GM18519 (cell line): ENCODE measurements at regions not wholly inside any gene's neighbourhood (a gene's known extent, or its start where the extent isn't known, plus 50 kb on each side); places are given as distances from the start of the nearest gene placed in this dataset.
"Not testable (repeated sequence)": the region's sequence is repeated elsewhere in the genome, so short reads cannot be mapped to it uniquely, and the experiment has no call there.

Experiments
- ATAC-seq: cut with Tn5 transposase; IDR thresholded peaks from one replicate; pipeline ENCODE4 v1.9.1; 2021; ENCODE audit warnings: mild to moderate bottlenecking, moderate library complexity; ENCODE audit not compliant: unreplicated experiment, low FRiP score

GRCh38 chr10:124324856-124325632 lies 93.7 kb downstream of the OAT start:
- ATAC-seq: no peak

- no peak for ATAC-seq
Measured at GRCh38 chr10:124324451-124324850, 94.3 kb downstream of the OAT start.

GRCh38 chr10:124323806-124324205 lies 94.9 kb downstream of the OAT start:
- no peak for ATAC-seq

GRCh38 chr10:124323111-124323725 lies 95.5 kb downstream of the OAT start:
- no peak for ATAC-seq

GRCh38 chr10:124322191-124322980 lies 96.3 kb downstream of the OAT start:
- ATAC-seq: no peak

DNA sequence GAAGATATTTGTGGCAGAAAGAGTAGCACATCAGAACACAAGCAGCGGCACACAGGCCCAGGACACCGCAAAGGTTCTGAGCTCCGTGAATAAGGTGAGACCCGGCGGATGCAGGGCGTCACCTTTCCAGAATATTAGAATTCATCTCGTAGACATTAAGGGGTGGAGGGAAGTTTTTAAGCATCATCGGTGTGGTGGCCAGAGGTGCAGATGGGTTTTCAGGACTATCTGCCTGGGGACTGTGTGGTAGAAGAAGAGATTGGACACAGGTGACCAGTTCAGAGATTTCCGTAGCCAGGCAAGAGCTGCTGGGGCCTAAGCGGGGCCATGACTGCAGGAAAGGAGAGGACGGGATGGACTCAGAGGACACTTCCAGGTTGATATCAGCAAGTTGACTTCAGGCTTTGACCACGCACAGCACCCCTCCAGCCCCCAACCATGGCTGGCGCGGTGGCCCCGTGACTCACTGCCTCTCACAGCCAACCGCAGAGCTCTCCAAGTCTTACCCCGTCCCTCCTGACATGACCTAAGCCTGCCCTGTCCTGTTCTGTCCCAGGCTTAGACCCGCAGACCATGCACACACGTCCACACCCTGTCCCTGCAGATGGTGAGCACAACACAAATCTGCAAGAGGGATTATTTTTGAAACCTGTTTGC lies 97.2 kb downstream of the OAT start:
- no peak for ATAC-seq

DNA sequence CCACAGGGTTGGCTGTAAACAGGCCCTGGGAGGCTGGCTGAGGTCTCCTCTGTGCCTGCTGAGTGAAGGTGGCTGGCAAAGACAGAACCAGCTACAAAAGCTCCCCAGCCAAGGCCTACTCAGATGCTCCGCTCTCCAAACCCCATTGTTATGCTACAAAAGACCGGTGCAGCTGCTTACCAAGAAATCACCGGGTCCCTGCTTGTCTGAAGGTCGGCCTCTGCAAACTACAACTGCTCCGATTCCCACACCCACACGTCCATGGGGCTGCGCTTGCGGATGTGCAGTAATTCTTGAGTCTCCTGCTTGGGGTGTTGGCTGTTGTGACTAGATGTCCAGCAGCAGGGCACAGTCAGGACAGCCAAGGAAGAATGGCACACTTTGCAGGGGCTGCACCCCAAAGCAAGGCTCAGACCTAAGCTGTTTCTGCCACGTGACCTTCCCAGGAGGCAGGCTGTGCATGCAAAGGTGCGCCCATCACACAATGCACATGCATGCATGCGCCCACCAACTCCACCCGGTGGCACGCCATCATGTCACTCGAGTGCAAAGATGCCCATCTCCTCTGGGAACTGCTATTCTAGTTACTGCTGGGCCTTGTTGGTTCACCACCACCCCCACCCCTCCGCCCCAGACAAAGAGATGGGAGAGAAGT lies 97.8 kb downstream of the OAT start:
- no peak for ATAC-seq

DNA sequence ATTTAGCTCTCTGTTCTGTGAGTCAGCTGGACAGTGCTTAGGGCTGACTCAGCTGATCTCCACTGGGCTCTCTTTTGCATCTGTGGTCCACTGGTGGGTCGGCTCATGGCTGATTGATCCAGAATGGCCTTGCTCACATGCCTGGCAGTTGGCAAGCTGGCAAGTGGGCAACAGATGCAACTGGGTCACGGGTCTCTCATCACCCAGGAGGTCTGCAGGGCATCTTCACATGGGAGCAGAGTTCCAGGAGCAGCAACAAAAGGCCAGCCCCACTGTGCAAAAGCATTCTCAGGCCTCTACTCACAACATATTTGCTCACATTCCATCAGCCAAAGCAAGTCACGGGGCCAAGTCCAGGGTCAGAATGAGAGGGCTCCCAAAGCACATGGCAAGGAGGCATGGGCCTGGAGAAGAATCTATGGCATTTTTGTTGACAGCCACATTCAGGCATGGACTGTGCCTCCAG lies 98.8 kb downstream of the OAT start:
- no peak for ATAC-seq

GRCh38 chr10:124319520-124319919 lies 99.2 kb downstream of the OAT start:
- not testable (repeated sequence) for ATAC-seq

- no peak for ATAC-seq
Measured at GRCh38 chr10:124318811-124319210, 99.9 kb downstream of the OAT start.

GRCh38 chr10:124318076-124318475 lies 100.6 kb downstream of the OAT start:
- no peak for ATAC-seq

- no peak for ATAC-seq
Measured at GRCh38 chr10:124316326-124316725, 102.4 kb downstream of the OAT start.

- no peak for ATAC-seq
Measured at GRCh38 chr10:124315591-124316270, 103.0 kb downstream of the OAT start.

DNA sequence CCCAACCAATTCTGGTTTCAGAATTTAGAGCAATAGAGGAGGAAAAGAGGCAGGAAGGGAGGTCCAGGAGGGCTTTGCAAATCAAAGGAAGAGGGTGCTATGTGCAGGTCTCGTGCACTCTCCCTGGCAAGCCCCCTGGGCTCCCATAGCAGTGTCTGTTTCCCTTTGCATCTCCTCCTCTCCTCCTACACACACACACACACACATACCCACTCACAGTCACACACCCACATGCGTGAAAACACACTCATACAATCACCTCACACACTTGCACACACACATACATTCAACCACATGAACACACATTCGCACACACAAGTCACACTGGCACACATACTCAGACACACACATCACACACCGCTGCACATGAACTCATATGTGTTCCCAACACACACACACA lies 105.3 kb downstream of the OAT start:
- ATAC-seq: no peak

GRCh38 chr10:124308811-124309210 lies 109.9 kb downstream of the OAT start:
- ATAC-seq: no peak

DNA sequence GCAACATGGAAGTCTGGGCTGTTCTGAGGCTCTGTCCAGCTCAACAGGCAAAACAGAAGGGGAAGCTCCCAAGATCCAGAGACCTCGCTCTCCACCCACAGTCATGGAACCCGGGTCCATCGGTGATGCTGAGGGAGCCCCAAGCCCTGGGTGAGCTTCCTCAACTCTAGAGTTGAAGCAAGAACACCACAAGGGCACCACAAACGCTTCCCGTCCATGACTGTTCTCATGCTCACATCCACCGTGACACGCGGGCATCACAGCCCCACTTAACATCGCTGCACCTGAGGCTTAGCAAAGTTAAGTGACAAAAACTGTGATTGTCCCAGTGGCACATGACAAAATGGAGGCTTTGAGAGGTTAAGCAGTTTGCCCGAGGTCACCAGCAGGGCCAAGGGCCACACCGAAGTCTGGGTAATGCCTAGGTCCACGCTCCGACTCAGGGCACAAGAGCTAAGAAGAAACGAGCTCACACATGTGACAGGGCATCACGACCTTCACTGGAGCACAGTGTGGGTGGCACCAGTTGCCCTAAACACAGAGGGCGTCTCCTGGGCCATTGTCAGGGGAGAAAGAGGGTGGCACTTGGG lies 110.6 kb downstream of the OAT start:
- ATAC-seq: no peak

GRCh38 chr10:124307591-124307990 lies 111.1 kb downstream of the OAT start:
- no peak for ATAC-seq

GRCh38 chr10:124306922-124307371 lies 111.8 kb downstream of the OAT start:
- ATAC-seq: no peak

- no peak for ATAC-seq
Measured at GRCh38 chr10:124306520-124306919, 112.2 kb downstream of the OAT start.
